Tibial nerve (tissue), 4 donors: ENCODE measurements at regions not wholly inside any gene's neighbourhood (a gene's known extent, or its start where the extent isn't known, plus 50 kb on each side); places are given as distances from the start of the nearest gene placed in this dataset.

ENCODE experiments used
- DNase-seq, 2 donors: peaks; one replicate each; pipeline ENCODE4 v3.0.0-alpha.2; 2019; ENCODE audit warnings: low spot score in 2 of 2
- H3K27ac ChIP-seq, 4 donors: fragments of 200-600 bp; sonication (generic) in 3 of 4; one replicate each; pipeline ENCODE4 v1.5.1; 2017 to 2019; ENCODE audit warnings: mild to moderate bottlenecking in 1 of 4
- H3K27me3 ChIP-seq, 2 donors: fragments of 200-600 bp; sonication (generic) in 1 of 2; one replicate each; pipeline versions ENCODE4 v1.5.1 to v1.6.0; 2017 to 2019
- H3K36me3 ChIP-seq, 3 donors: fragments of 200-600 bp; sonication (generic); one replicate each; pipeline ENCODE4 v1.5.1; 2018 to 2019
- H3K4me1 ChIP-seq, 4 donors: fragments of 200-600 bp; sonication (generic) in 3 of 4; one replicate each; pipeline ENCODE4 v1.5.1; 2017 to 2019
- H3K4me3 ChIP-seq, 4 donors: fragments of 200-600 bp; sonication (generic) in 3 of 4; one replicate each; pipeline ENCODE4 v1.5.1; 2017 to 2019; ENCODE audit warnings: mild to moderate bottlenecking in 1 of 4, moderate library complexity in 1 of 4
- H3K9me3 ChIP-seq, 4 donors: fragments of 200-600 bp; sonication (generic) in 3 of 4; one replicate each; pipeline ENCODE4 v1.5.1; 2017 to 2019
- EP300 ChIP-seq, 2 donors: sonication (generic); formaldehyde crosslinking; IDR thresholded peaks; one replicate each; pipeline ENCODE4 v1.6.1; 2017; ENCODE audit warnings: antibody characterized with exemption in 2 of 2, mild to moderate bottlenecking in 1 of 2
- POLR2A ChIP-seq, 2 donors: fragments of 450-650 bp; IDR thresholded peaks; one replicate each; pipeline ENCODE4 v1.6.1; 2017; ENCODE audit warnings: antibody characterized with exemption in 2 of 2, mild to moderate bottlenecking in 2 of 2, moderate library complexity in 2 of 2
- WGBS, 2 donors: methylation state at CpG; one replicate each; pipeline ENCODE4 v1.1.5; 2018; 5-methylcytosine and 5-hydroxymethylcytosine counted together
- TF ChIP-seq, protein P1 (sequence below), 5 experiments: fragments of 200-600 bp in 3 of 5; fragments of 450-650 bp in 2 of 5; sonication (generic) in 3 of 5; IDR thresholded peaks; one replicate each; pipeline ENCODE4 v1.5.1; 2016 to 2019; ENCODE audit warnings: antibody characterized with exemption in 5 of 5, mild to moderate bottlenecking in 3 of 5, moderate library complexity in 2 of 5

DNA sequence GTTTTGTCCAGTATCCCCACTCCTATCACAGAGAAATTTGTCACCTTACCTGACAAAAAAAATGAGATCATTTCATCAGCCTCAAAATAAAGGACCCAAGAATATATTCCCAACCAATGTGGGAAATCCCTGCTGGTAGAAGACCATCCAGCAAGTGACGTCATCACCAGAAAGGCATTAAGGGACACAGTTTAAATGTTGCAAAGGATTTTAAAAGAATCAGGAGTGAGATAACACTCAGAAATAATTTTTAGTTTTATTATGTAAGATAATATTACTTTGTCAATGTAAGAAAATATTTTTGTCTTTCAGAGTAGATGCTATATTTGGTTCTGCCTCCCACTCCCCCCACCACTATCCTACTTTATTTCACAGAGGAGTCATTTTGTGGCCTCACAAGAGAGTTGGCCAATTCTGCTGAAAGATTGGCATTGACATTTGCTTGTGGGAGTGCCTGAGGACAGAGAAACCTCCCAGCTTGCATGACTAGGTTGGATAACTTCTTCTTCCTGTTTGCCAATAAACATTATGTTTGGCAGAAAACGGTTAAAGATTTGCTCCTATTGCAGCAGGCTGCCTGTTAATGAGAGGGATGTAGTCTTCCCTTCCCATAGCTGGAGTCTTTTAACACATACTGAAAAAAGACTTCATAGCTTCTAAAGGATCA, 288.6 kb upstream of the DAB2 start:
- 22 to 24% methylated on average over 2 of the region's 2 CpGs for WGBS, 2 donors
- Histone ChIP-seq H3K4me1 (peaks cover 0 to 7% (median 0%) of the 10 kb centered on the region in 4 donors), H3K9me3 (no peaks in the 10 kb centered on the region), H3K27ac (peak overlapping the region in 2 of 4 donors; percentile 18 to 57), H3K27me3 (no peaks in the 10 kb centered on the region), H3K36me3 (no peaks in the 10 kb centered on the region), H3K4me3 (no peak overlapping the region)
- peak in 1 of 2 donors; percentile 15 for DNase-seq
- TF ChIP-seq POLR2A (IDR thresholded peaks at IDR 0.05) (no peak), EP300 (IDR thresholded peaks at IDR 0.05) (peak in 1 of 2 donors; percentile 22)
- TF ChIP-seq, protein P1, sequence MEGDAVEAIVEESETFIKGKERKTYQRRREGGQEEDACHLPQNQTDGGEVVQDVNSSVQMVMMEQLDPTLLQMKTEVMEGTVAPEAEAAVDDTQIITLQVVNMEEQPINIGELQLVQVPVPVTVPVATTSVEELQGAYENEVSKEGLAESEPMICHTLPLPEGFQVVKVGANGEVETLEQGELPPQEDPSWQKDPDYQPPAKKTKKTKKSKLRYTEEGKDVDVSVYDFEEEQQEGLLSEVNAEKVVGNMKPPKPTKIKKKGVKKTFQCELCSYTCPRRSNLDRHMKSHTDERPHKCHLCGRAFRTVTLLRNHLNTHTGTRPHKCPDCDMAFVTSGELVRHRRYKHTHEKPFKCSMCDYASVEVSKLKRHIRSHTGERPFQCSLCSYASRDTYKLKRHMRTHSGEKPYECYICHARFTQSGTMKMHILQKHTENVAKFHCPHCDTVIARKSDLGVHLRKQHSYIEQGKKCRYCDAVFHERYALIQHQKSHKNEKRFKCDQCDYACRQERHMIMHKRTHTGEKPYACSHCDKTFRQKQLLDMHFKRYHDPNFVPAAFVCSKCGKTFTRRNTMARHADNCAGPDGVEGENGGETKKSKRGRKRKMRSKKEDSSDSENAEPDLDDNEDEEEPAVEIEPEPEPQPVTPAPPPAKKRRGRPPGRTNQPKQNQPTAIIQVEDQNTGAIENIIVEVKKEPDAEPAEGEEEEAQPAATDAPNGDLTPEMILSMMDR (IDR thresholded peaks at IDR 0.05): no peak

DNA sequence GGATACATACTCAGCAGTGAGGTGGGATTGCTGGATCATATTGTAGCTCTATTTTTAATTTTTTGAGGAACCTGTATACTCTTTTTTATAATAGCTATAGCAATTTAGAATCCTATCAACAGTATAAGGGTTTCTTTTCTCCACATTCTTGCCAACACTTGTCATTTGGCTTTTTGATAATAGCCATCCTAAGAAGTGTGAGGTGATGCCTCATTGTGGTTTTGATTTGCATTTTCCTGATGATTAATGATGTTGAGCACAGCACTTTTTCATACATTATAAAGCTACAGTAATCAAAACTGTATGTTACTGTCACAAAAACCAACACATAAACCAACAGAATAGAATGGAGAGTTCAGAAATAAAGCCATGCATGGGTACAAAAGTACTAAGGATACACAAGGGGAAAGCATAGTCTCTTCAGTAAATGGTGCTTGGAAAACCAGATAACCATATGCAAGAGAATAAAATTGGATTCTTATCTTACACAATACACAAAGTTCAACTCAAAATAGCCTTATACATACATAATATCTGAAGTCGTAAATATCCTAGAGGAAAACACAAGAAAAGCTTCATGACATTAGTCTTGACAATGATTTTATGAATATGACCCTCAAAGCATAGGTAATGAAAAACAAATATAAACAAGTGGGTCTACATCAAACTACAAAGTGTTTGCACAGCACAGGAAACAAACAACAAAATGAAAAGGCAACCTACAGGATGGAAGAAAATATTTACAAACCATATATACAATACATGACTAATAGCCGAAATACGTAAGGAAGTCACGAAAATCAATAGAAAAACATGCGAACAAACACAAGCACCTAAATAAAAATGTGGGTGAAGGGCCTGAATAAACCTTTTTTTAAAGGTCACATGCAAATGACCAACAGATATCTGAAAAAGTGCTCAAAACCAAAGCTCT, 287.8 kb upstream of the DAB2 start:
- TF ChIP-seq POLR2A (IDR thresholded peaks at IDR 0.05) (no peak), EP300 (IDR thresholded peaks at IDR 0.05) (no peak)
- TF ChIP-seq, protein P1 (IDR thresholded peaks at IDR 0.05): no peak
- H3K27ac ChIP-seq: no peak overlapping the region
- DNase-seq: no peak
- H3K27me3 ChIP-seq: no peaks in the 10 kb centered on the region
- 89 to 93% methylated on average over 5 of the region's 5 CpGs for WGBS, 2 donors
- H3K36me3 ChIP-seq: no peaks in the 10 kb centered on the region
- no peak overlapping the region for H3K4me3 ChIP-seq
- H3K4me1 ChIP-seq: peaks cover 0 to 7% (median 0%) of the 10 kb centered on the region in 4 donors
- no peaks in the 10 kb centered on the region for H3K9me3 ChIP-seq

DNA sequence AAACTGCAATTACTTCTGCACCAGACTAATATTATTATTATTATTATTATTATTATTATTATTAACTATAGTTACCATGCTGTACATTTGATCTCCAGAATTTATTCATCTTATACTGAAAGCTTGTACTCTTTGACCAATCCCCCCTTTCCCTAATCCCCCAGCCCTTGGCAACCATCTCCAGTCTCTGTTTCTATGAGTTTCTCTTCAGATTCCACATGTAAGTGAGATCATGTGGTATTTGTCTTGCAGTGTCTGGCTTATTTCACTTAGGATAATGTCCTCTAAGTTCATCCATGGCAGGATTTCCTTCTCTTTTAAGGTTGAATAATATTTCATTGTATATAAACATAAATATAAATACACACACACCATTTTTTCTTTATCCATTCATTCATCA, 287.0 kb upstream of the DAB2 start:
- no peak for DNase-seq
- H3K36me3 ChIP-seq: no peaks in the 10 kb centered on the region
- no peak overlapping the region for H3K27ac ChIP-seq
- H3K4me3 ChIP-seq: no peak overlapping the region
- H3K27me3 ChIP-seq: no peaks in the 10 kb centered on the region
- H3K9me3 ChIP-seq: no peaks in the 10 kb centered on the region
- TF ChIP-seq, protein P1 (IDR thresholded peaks at IDR 0.05): no peak
- no peak for TF ChIP-seq EP300 (IDR thresholded peaks at IDR 0.05)
- no peak for TF ChIP-seq POLR2A (IDR thresholded peaks at IDR 0.05)
- H3K4me1 ChIP-seq: peaks cover 0 to 7% (median 0%) of the 10 kb centered on the region in 4 donors

DNA sequence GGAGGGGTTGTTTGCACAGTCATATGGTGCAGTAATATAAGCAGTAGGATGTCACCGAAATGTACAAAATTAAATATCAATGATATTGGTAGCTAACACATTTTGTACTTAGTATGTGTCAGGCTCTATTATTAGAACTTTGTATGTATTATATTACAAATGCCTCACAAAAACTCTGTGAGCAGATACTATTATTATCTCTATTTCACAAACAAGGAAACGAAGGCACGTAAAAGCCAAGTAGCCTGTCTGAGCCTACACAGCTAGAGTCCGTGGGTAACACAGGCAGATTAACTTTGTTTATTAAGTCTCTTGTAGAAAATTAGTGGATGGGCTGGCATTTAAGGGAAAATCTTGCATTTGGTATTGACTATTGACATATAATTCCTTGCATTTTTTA, 284.3 kb upstream of the DAB2 start:
- Histone ChIP-seq H3K27ac (no peak overlapping the region), H3K36me3 (no peaks in the 10 kb centered on the region), H3K4me1 (peaks cover 0 to 7% (median 0%) of the 10 kb centered on the region in 4 donors), H3K4me3 (no peak overlapping the region), H3K27me3 (no peaks in the 10 kb centered on the region), H3K9me3 (no peaks in the 10 kb centered on the region)
- no peak for DNase-seq
- 88 to 90% methylated on average over 4 of the region's 4 CpGs for WGBS, 2 donors
- TF ChIP-seq POLR2A (IDR thresholded peaks at IDR 0.05): no peak
- TF ChIP-seq, protein P1 (IDR thresholded peaks at IDR 0.05): no peak
- TF ChIP-seq EP300 (IDR thresholded peaks at IDR 0.05): no peak

DNA sequence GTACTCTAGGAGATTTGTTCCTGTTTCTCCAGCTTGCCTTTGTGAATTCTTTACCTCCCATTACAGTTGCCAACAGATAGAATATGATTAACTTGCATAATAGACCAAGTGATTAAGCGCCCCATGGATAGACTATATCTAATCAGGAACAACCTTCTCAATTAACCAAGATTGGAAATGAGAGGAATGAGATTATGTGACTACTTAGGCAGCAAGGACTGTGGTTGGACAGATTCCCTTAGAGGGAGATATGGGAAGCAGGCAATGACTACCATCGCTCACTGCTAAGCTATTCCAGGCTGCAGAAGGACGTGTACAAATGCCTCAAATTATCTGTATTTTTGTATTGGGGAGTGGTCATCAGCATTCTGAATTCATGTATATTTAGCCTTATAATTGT, 278.1 kb upstream of the DAB2 start:
- H3K4me1 ChIP-seq: no peaks in the 10 kb centered on the region
- TF ChIP-seq POLR2A (IDR thresholded peaks at IDR 0.05) (no peak), EP300 (IDR thresholded peaks at IDR 0.05) (no peak)
- TF ChIP-seq, protein P1 (IDR thresholded peaks at IDR 0.05): no peak
- WGBS, 2 donors: 81 to 84% methylated on average over 3 of the region's 3 CpGs
- no peak overlapping the region for H3K27ac ChIP-seq
- H3K9me3 ChIP-seq: no peaks in the 10 kb centered on the region
- DNase-seq: no peak
- no peak overlapping the region for H3K4me3 ChIP-seq
- no peaks in the 10 kb centered on the region for H3K36me3 ChIP-seq
- no peaks in the 10 kb centered on the region for H3K27me3 ChIP-seq
